Natural killer cell treated with Interleukin-12 subunit alpha and Interleukin-12 subunit beta and Interleukin-15 and Interleukin-18, amount 100 ng/mL, for 72 hours (primary cell): ENCODE measurements at regions not wholly inside any gene's neighbourhood (a gene's known extent, or its start where the extent isn't known, plus 50 kb on each side); places are given as distances from the start of the nearest gene placed in this dataset.
"Not testable (repeated sequence)": the region's sequence is repeated elsewhere in the genome, so short reads cannot be mapped to it uniquely, and the experiment has no call there.

ENCODE experiments used
- ATAC-seq, 2 donors: fragments of 150-1000 bp; cut with Tn5 transposase in 1 of 2; sonication (Bioruptor Pico), chemical (Tn5 transposase) in 1 of 2; 2 replicates each; pipeline ENCODE4 v1.10.0; 2021
- DNase-seq: peaks from one replicate; pipeline ENCODE4 v3.0.0; 2022; ENCODE audit warnings: low spot score
- H3K27ac Mint-ChIP-seq, 2 donors: 1 replicate in 1 of 2; 2 replicates in 1 of 2; pipeline ENCODE4 v1.8.0; 2022; ENCODE audit warnings: mixed read lengths in 2 of 2, mild to moderate bottlenecking in 1 of 2, moderate library complexity in 1 of 2
- H3K27me3 Mint-ChIP-seq, 2 donors: 1 replicate in 1 of 2; 2 replicates in 1 of 2; pipeline ENCODE4 v1.8.0; 2022; ENCODE audit warnings: mixed read lengths in 2 of 2
- H3K36me3 Mint-ChIP-seq: one replicate; pipeline ENCODE4 v1.8.0; 2022; ENCODE audit warnings: mixed read lengths
- H3K4me1 Mint-ChIP-seq, 2 donors: 1 replicate in 1 of 2; 2 replicates in 1 of 2; pipeline ENCODE4 v1.8.0; 2022; ENCODE audit warnings: low read depth in 2 of 2, mixed read lengths in 2 of 2, mild to moderate bottlenecking in 1 of 2
- H3K4me3 Mint-ChIP-seq: one replicate; pipeline ENCODE4 v1.8.0; 2022; ENCODE audit warnings: mixed read lengths
- H3K9me3 Mint-ChIP-seq: 2 replicates; pipeline ENCODE4 v1.8.0; 2022; ENCODE audit warnings: mixed read lengths

DNA sequence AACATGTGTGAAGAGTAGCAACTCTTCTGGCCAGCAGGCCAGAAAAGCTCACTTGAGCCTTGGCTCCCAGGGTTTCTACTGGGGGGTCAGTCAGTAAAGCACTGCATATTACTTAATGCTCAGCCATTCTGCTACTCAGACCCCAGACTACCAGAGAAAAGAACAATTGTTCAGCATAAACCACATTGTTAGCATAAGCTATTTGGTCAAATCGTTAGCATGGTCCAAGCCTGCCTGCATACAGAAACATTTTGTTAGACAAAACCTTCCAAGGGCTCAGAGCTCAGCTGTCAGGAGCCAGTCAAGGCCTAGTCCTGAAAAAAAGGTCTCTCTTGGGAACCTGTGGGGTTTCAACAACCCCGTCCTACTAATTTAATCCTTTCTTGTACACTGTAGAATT lies 449.3 kb downstream of the PRR16 start:
- H3K27ac Mint-ChIP-seq: no peak overlapping the region
- no peaks in the 10 kb centered on the region for H3K36me3 Mint-ChIP-seq
- DNase-seq: no peak
- H3K9me3 Mint-ChIP-seq: peaks cover 7% of the 10 kb centered on the region
- H3K4me1 Mint-ChIP-seq: no peaks in the 10 kb centered on the region
- H3K4me3 Mint-ChIP-seq: no peak overlapping the region
- ATAC-seq: no peak
- H3K27me3 Mint-ChIP-seq: no peaks in the 10 kb centered on the region

DNA sequence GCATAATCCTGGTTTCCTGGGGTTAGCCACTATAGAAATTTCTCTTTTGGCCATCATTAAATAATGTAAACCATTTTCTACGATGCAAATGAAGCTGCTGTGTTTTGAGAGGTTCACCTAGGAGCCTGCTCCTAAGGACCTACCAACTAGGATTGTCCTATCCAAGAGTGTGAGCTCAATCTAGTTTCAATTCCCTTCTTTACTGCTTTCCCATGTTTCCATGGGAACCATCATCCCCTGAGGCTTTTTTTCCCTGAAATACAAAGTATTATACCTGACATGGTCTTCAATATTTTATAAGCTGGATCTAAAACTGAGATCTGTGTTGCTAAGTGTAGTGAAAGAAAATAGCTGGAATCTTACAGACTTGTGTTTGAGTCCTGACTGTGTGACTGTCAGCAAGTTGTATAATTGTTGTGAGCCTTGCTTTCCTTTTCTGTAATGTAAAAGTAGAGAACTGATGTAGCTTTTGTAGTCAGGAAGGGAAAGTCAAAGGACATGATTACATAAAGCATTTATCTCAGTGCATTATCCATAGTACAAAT lies 453.2 kb downstream of the PRR16 start:
- Mint-ChIP-seq H3K36me3 (peaks cover 4% of the 10 kb centered on the region), H3K4me1 (no peaks in the 10 kb centered on the region), H3K9me3 (peaks cover 6% of the 10 kb centered on the region), H3K27me3 (no peaks in the 10 kb centered on the region), H3K4me3 (no peak overlapping the region), H3K27ac (no peak overlapping the region)
- no peak for ATAC-seq
- DNase-seq: no peak

DNA sequence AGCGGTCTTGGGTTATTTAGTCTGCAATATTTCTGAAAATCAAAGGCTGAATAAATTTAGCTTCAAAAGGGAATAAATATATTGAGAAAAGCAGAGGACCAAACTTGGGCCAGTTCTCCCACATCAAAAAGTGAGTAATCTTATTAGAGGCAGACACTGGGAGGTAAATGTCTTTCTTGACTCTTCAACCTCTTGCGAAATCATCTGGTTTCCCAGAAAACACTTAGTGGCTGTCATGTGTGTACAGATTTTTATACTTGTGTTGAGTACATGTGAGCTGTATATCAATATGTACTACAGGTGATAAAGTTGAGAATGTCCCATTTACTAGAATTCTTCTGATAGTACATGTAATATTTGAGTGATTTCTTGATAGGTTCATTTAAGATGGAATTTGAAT lies 454.9 kb downstream of the PRR16 start:
- DNase-seq (no peak), ATAC-seq (no peak)
- H3K4me1 Mint-ChIP-seq: no peaks in the 10 kb centered on the region
- peaks cover 4% of the 10 kb centered on the region for H3K36me3 Mint-ChIP-seq
- no peak overlapping the region for H3K4me3 Mint-ChIP-seq
- no peak overlapping the region for H3K27ac Mint-ChIP-seq
- H3K27me3 Mint-ChIP-seq: no peaks in the 10 kb centered on the region
- H3K9me3 Mint-ChIP-seq: peaks cover 11% of the 10 kb centered on the region

DNA sequence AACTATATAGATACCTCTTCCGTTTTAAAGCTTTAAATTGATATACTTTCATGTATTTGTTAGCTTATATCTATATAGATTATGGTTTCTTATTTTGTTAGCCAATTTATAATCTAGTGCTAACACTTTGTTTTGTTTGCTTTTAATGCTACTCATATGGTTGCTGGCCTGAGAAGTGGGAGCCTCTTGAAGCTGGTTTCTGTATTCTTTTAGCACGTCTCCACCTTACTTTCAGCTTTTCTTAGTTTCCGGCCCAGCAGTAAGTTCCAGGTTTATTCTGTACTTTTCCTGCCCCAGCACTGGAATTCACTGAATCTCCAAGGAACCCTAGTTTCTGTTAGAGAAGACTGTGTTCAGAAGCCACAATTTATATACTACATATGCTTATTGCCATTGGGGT lies 458.9 kb downstream of the PRR16 start:
- Mint-ChIP-seq H3K9me3 (peaks cover 18% of the 10 kb centered on the region), H3K36me3 (peaks cover 10% of the 10 kb centered on the region), H3K4me3 (no peak overlapping the region), H3K27ac (no peak overlapping the region), H3K4me1 (no peaks in the 10 kb centered on the region), H3K27me3 (no peaks in the 10 kb centered on the region)
- no peak for ATAC-seq
- DNase-seq: no peak

DNA sequence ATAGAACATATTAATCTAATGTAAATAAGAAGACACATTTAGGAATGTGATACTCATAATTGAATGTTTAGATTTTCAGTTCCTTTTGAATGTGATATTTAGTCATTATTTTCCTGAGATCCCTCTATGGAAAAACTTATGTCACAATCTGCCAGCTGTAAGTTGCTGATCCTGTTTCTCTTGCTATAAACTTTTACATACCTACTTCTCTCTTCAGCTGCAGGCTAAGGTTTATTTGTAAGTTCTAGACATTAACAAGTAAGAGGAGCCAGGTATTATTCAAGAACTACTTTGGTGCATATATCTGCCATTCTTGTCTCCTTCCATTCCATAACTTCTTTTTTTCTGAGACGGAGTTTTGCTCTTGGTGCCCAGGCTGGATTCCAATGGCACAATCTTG lies 462.4 kb downstream of the PRR16 start:
- Mint-ChIP-seq H3K9me3 (peaks cover 15% of the 10 kb centered on the region), H3K4me3 (no peak overlapping the region), H3K27ac (no peak overlapping the region), H3K36me3 (peaks cover 6% of the 10 kb centered on the region), H3K4me1 (no peaks in the 10 kb centered on the region), H3K27me3 (no peaks in the 10 kb centered on the region)
- DNase-seq (no peak), ATAC-seq (no peak)

DNA sequence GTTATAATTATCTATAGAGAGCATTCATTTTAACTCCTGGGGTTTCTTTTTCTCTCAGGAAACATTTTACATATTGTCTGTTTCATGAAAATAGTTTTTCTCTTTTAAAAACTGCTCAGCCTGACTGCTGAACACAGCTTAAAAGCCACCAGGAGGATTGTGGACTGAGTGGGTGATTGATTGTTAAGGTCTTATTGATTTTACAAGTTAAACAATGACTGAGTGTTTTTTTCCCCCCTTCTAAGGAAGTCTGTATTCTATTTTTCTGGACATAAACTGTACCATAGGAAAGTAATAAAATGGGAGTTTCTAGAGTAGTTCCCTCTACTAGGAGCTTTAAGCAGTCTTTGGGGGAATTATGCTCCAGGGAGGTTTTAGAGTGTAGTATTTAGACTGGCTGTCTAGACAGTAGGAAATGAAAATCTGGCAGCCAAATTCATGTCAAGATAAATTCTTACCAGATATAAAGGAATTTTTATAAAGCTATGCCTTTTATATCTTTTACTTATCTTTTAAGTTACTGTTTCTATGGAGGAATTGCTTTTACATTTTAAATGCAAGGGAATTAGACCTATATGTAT lies 463.9 kb downstream of the PRR16 start:
- Mint-ChIP-seq H3K36me3 (peaks cover 6% of the 10 kb centered on the region), H3K27me3 (no peaks in the 10 kb centered on the region), H3K27ac (no peak overlapping the region), H3K4me3 (no peak overlapping the region), H3K4me1 (no peaks in the 10 kb centered on the region), H3K9me3 (peaks cover 22% of the 10 kb centered on the region)
- DNase-seq (no peak), ATAC-seq (no peak)

DNA sequence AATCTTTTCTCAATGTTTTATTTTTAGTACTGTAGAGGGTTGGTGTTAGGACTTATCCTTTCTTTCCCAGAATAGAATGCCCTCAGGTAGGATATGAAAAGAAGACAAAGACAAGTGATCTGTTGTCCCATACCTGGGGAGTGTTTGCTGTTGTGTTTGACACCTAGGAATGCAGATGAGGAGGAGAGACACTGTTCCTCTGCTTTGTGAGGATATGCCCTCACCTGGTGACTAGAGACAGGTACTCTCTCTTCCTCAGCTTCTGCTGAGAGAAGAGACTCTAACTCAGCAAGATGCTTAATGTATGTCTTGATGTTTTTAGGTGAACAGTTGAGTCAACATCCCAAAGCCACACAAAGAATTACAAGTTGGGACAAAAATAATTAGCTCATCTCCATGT lies 468.4 kb downstream of the PRR16 start:
- ATAC-seq (no peak), DNase-seq (no peak)
- Mint-ChIP-seq H3K36me3 (peaks cover 4% of the 10 kb centered on the region), H3K9me3 (peaks cover 9% of the 10 kb centered on the region), H3K27ac (no peak overlapping the region), H3K4me1 (no peaks in the 10 kb centered on the region), H3K27me3 (no peaks in the 10 kb centered on the region), H3K4me3 (no peak overlapping the region)

DNA sequence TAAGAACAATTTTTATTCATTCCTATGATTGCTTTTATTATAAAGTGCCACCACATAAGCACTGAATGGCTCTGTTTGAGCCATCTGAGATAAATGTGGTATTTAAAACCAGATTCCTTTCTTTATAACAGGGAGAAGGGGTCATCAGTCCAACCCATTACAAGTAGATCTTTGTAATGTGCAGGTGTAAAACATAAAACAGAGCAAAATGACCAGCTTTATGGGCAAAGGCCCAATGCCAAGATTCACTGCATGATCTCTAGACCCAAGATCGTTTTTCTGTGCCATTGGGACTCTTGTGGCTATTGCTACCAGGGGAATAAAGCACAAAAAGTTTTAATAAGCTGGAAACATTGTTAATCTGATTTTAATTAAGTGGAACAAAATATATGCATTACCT lies 469.9 kb downstream of the PRR16 start:
- no peaks in the 10 kb centered on the region for H3K27me3 Mint-ChIP-seq
- H3K27ac Mint-ChIP-seq: no peak overlapping the region
- no peak for ATAC-seq
- H3K4me3 Mint-ChIP-seq: no peak overlapping the region
- no peak for DNase-seq
- H3K4me1 Mint-ChIP-seq: no peaks in the 10 kb centered on the region
- H3K9me3 Mint-ChIP-seq: peaks cover 13% of the 10 kb centered on the region
- H3K36me3 Mint-ChIP-seq: peaks cover 4% of the 10 kb centered on the region

DNA sequence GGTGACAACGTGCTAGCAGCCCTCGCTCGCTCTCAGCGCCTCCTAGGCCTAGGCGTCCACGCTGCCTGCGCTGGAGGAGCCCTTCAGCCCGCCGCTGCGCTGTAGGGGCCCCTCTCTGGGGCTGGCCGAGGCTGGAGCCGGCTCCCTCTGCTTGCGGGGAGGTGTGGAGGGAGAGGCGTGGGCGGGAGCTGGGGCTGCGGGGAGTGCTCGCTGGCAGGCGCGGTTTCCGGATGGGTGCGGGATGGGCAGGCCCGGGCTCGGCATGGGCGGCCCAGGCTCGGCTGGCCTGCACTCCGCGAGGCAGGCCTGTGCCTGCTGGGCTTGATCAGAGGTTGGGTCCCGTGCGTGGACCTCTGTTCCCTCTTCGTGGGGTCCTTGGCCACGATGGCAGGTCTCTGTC lies 472.6 kb downstream of the PRR16 start:
- H3K4me3 Mint-ChIP-seq: no peak overlapping the region
- H3K9me3 Mint-ChIP-seq: peaks cover 17% of the 10 kb centered on the region
- H3K27me3 Mint-ChIP-seq: no peaks in the 10 kb centered on the region
- no peak overlapping the region for H3K27ac Mint-ChIP-seq
- peaks cover 4% of the 10 kb centered on the region for H3K36me3 Mint-ChIP-seq
- H3K4me1 Mint-ChIP-seq: no peaks in the 10 kb centered on the region
- no peak for DNase-seq
- no peak for ATAC-seq

DNA sequence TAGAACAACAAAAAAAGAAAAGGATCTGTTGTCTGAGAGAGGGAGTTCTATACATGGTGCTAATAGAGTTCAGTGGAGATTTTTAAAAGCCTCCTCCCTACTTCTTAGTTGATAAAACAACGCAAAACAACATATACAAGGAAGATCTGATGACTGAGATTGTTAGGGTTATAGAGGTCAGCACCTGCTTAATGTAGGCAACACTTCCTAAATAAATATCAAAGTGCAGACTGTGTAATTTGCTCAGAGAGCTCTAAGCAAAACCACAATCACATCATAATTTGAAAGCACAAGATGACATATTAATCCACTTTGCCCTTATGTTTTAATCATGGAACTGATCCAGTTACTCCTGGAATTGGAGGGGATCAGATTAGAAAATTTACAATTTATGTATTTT lies 474.5 kb downstream of the PRR16 start:
- no peak for ATAC-seq
- Mint-ChIP-seq H3K9me3 (peaks cover 11% of the 10 kb centered on the region), H3K27ac (no peak overlapping the region), H3K36me3 (peaks cover 8% of the 10 kb centered on the region), H3K4me1 (no peaks in the 10 kb centered on the region), H3K27me3 (no peaks in the 10 kb centered on the region), H3K4me3 (no peak overlapping the region)
- DNase-seq: no peak

DNA sequence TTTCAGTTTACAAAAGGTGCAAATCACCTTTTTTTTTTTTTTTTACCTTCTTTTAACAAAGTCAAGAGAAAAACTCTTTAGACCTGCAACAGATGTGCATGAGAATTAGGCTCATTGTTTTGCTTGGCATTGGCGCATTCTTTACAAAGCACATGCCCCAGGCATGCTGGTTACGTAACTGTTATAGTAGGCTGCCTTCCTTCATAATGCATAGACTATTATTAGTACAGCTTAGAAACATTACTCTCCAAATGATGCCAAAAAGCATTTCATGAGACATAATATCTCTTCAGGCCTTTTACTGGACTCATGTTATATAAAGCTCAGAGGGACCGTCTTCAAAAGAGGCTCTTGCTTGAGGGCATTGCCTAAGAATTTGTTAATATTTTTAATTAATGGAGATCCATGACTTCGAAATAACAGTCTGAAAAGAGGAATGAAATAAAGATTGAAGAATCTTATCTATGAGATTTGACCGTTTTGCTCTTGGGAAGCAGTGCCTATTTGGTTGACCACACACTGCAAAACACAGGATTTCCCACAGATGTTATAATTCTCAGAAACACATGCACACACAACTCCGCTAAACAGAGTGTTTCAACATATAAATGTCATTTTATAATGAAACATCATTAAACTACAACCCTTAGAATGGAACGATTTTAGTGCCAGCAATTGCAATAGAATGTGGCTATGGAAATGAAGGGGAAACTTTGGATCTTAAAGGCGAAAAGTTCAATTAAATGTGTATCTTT lies 478.7 kb downstream of the PRR16 start:
- H3K27me3 Mint-ChIP-seq: no peaks in the 10 kb centered on the region
- no peaks in the 10 kb centered on the region for H3K4me1 Mint-ChIP-seq
- H3K27ac Mint-ChIP-seq: no peak overlapping the region
- peaks cover 4% of the 10 kb centered on the region for H3K36me3 Mint-ChIP-seq
- no peak overlapping the region for H3K4me3 Mint-ChIP-seq
- peaks cover 11% of the 10 kb centered on the region for H3K9me3 Mint-ChIP-seq
- ATAC-seq (no peak), DNase-seq (no peak)

DNA sequence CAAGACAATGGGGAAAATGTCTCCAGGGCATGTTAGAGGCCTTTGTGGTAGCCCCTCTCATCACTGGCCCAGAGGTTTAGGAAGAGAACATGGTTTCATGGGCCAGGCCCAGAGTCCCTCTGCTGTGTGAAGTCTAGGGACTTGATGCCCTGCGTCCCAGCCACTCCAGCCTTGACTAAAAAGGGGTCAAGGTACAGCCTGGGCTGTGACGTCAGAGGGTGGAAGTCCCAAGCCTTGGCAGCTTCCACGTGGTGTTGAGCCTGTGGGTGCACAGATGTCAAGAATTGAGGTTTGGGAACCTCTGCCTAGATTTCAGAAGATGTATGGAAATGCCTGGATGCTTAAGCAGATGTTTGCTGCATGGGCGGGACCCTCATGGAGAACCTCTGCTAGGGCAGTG lies 485.5 kb downstream of the PRR16 start:
- ATAC-seq, H3K27ac Mint-ChIP-seq, H3K27me3 Mint-ChIP-seq, H3K4me1 Mint-ChIP-seq, H3K4me3 Mint-ChIP-seq, H3K36me3 Mint-ChIP-seq, DNase-seq: not testable (repeated sequence)
- H3K9me3 Mint-ChIP-seq: peaks cover 13% of the 10 kb centered on the region

DNA sequence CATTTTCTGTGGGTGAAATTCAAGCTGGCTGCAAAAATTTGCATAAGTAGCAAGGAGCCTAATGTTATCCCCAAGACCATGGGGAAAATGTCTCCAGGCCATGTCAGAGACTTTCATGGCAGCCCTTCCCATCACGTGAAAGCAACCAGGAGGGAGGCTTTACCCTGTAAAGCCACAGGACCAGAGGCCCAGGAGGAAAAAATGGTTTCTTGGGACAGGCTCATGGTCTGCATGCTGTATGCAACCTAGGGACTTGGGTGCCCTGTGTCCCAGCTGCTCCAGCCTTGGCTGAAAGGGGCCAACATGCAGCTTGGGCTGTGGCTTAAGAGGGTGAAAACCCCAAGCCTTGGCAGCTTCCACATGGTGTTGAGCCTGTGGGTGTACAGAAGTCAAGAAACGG lies 489.3 kb downstream of the PRR16 start:
- ATAC-seq, H3K27ac Mint-ChIP-seq, DNase-seq, H3K4me3 Mint-ChIP-seq, H3K27me3 Mint-ChIP-seq, H3K36me3 Mint-ChIP-seq, H3K4me1 Mint-ChIP-seq: not testable (repeated sequence)
- H3K9me3 Mint-ChIP-seq: peaks cover 29% of the 10 kb centered on the region

DNA sequence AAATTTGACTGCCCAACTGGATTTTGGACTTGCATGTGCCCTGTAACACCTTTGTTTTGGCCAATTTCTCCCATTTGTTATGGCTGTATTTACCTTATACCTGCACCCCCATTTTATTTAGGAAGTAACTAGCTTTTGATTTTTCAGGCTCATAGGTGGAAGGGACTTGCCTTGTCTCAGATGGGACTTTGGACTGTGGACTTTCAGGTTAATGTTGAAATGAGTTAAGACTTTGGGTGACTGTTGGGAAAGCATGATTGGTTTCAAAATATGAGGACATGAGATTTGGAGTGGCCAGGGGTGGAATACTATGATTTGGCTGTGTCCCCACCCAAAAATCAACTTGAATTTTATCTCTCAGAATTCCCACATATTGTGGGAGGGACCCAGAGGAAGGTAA lies 490.2 kb downstream of the PRR16 start:
- peaks cover 4% of the 10 kb centered on the region for H3K36me3 Mint-ChIP-seq
- no peak overlapping the region for H3K4me3 Mint-ChIP-seq
- H3K27ac Mint-ChIP-seq: no peak overlapping the region
- ATAC-seq (no peak), DNase-seq (no peak)
- H3K4me1 Mint-ChIP-seq: no peaks in the 10 kb centered on the region
- peaks cover 32% of the 10 kb centered on the region for H3K9me3 Mint-ChIP-seq
- no peaks in the 10 kb centered on the region for H3K27me3 Mint-ChIP-seq
